ENCODE measurements at regions not wholly inside any gene's neighbourhood (a gene's known extent, or its start where the extent isn't known, plus 50 kb on each side); places are given as distances from the start of the nearest gene placed in this dataset.

DNA sequence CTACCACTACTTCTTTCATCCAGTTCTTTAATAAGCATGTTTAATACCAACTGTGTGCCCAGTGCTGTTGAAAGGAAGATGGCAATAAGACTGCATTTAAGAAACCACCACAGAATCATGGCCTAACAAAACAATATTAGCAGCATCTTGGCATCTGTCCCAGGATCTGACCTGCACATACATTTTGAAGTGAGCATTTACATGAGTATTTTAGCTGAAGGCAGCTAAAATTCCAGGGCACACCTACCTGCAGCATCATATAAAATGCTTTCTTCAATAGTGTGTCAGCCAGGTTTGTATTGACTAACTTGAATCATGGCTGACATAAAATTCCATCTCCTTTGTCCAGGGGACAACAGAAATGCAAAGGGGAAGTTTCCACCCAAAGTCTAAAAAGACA, 65.0 kb upstream of the ARHGAP5 start:
- in situ Hi-C loops (cut with HindIII; ENCODE audit: low pct_ligation_motif_present, low pct_unique_long_range_greater_than_20kb, low sequenced_read_pairs) = no loop called here
- no peak for DNase-seq

DNA sequence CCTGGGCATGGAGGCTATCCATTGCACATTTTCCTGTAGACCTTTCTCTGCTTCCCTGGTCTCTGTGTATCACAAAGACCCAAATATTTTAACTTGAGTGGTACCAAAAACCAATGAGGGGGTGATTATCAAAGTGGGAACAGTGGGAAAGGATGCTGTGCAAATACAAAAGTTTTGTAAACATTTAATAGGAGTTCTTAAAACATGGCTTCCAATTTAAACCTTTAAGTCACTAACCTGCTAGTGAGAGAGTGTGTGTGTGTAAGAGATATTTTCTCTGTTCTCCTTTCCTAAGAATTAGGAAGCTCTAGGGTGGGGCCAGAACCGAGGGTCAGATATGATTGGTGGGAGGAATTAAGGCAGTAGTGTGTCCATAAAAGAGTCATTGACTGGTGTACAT, 64.5 kb upstream of the ARHGAP5 start:
- no peak for DNase-seq
- in situ Hi-C loops (cut with HindIII; ENCODE audit: low pct_ligation_motif_present, low pct_unique_long_range_greater_than_20kb, low sequenced_read_pairs) = no loop called here

DNA sequence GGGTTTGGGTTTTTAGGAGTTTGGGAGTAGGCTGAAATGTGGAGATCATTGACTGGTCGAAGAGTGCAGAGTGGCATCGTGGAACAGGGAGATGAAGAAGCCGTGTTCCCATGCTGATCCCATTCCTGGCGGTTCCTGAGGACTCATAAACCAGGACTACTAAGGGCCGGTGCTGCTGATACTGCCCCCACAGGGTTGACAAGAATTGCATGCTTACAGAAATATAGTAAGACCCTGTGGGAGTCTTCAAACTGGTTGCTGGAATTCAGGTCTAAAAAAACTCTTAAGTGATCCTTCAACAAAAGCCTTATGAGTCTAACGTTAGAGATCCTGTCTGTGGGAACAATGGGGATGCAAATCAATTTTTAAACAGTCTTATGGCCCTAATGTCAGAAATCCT, 64.0 kb upstream of the ARHGAP5 start:
- DNase-seq = peak; percentile 27
- in situ Hi-C loops (cut with HindIII; ENCODE audit: low pct_ligation_motif_present, low pct_unique_long_range_greater_than_20kb, low sequenced_read_pairs) = no loop called here

DNA sequence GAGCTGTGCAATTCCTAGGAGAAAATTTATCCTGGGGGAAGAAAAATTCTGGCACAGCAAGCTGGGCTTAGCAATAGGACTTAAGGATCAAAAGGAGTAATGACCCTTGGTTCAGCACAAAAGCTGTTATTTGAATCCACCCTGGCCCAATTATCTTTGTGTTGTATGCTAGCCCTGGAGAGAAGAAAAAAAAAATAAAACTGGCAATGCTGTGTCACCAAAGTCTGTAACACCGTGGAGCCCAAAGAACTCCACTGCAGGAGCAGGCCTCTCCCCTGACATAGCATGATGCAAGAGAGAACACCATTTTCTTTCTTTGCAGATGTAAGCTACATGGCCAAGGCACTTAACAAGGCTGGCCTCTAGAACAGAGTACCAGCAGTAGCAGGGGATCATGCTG, 63.0 kb upstream of the ARHGAP5 start:
- no peak for DNase-seq
- in situ Hi-C loops (cut with HindIII; ENCODE audit: low pct_ligation_motif_present, low pct_unique_long_range_greater_than_20kb, low sequenced_read_pairs) = no loop called here

DNA sequence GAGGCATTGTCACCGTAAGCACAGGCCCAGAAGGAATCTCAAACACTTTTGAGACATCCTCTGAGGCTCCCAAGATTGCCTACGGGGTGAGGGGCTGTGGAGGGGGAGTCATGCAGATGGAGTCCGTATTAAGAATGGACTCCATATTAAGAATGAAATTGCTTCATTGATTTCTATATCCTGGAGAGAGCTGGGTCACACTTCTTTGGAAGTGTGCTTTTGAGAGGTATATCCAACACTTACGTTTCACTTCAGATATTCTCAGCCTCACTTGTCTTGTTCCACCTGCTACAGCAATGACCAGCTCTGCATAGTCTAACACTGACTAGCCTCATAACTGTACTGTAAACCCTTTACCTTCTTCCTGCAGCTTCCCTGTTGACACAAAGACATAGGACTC, 62.6 kb upstream of the ARHGAP5 start:
- no peak for DNase-seq
- in situ Hi-C loops (cut with HindIII; ENCODE audit: low pct_ligation_motif_present, low pct_unique_long_range_greater_than_20kb, low sequenced_read_pairs) = no loop called here

DNA sequence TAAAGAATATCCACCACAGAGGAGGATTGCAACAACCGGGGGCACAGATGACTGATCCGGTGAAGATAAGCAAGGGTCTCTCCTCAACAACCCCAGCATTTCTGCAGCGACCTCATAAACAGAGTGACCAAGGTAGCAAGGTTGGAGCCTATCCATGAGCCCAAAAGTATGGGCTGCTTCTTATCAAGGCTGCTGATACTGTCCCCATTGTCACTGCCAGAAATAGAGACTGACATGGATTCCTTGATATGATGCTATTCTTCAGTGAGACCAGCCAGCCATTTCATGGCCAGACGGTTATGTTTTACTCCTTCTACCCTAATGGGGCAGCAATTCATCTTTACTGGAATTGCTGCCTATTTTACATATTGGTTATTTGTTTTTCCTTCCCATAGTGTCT, 61.9 kb upstream of the ARHGAP5 start:
- in situ Hi-C loops (cut with HindIII; ENCODE audit: low pct_ligation_motif_present, low pct_unique_long_range_greater_than_20kb, low sequenced_read_pairs) = no loop called here

DNA sequence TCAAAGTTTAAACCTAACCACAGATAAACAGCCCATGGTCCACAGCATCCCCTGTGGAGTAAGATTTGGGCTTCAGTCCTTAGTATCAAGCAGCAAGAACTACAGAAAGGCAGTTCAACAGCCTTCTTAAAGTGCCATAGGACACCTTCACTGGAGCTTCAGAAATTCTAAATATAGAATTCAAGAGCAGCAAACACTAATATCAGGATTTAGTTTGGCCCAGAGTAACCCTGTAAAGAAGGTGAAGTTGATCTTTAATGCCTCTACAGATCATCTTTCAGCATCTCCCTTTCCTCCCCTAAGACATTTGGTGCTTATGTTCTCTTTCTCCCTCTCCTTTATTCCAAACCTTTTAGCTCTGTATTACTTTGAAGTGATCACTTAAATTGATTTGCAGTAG, 59.5 kb upstream of the ARHGAP5 start:
- DNase-seq = no peak
- in situ Hi-C loops (cut with HindIII; ENCODE audit: low pct_ligation_motif_present, low pct_unique_long_range_greater_than_20kb, low sequenced_read_pairs) = no loop called here

More for the DNA sequence above, 61.9 kb upstream of the ARHGAP5 start:
- no peak for DNase-seq

DNA sequence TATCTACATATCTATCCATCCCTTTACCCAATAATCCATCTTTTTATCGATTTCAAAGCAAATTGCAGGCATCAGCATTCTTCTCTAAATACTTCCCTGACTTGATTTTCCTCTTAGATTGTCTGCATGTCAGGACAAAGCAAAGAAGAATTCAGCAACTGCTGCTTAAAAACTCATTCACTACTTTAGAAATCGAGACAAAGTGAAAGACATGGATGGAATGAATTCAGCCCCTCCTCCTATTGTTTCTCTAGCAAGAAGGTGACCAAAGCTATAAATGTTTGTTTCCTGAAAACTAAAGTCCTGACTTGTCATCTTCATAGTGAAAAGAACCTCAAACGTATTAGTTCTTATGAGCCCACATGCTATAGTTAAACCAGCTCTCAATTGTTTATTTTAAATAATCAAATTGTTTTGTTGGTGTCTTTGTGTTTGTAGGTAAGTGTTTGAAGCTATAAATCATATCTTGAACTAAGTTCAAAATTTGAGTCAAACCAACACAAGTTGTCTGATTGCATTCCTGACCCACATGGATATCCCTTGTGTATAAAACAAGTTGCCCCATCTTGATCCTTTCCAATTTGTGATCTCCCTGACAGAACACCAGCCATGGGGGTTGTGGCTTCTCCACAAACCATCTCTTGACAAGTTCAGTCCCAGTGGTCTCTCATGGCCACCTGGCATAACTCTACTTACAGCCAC, 58.6 kb upstream of the ARHGAP5 start:
- in situ Hi-C loops (cut with HindIII; ENCODE audit: low pct_ligation_motif_present, low pct_unique_long_range_greater_than_20kb, low sequenced_read_pairs) = no loop called here
- DNase-seq = no peak

DNA sequence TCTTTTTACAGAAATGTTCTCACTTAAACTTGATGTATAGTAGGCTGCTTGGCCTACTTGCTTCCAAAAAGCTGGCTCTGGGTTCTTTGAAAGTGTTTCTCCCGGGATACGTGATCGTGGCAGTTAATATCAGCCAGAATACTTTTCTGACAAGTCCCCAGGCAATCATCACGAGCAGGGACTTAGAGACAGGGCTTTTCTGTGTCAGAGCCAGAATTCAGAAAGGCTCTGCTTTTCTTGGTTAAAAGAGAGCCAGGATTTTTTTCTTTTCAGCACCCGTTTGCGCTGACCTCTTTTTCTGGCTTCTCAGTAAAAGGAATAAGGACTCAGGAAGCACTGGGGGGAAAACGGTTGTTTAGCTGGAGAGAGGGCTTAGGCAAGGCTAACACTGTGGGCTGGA, 57.8 kb upstream of the ARHGAP5 start:
- DNase-seq = no peak
- in situ Hi-C loops (cut with HindIII; ENCODE audit: low pct_ligation_motif_present, low pct_unique_long_range_greater_than_20kb, low sequenced_read_pairs) = no loop called here

DNA sequence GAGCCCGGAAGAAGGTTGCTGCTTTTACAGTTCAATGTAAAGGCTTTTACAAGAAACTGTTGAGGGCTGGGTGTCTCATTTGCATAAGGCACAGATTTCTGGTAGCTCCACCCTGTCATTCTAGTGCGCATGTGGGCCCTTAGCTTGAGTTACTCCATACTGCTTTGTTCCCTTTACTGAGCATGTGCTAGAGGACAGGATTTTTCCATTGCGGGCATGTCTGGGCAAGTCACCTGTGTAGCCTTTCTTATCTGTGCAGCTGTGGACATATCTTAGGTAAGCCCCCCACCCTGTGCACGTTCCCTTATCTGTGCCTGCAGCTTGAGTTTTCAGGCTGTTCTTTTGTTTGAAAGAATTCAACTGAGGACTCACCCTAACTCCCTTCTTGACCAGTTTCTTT, 56.2 kb upstream of the ARHGAP5 start:
- no peak for DNase-seq
- in situ Hi-C loops (cut with HindIII; ENCODE audit: low pct_ligation_motif_present, low pct_unique_long_range_greater_than_20kb, low sequenced_read_pairs) = no loop called here

DNA sequence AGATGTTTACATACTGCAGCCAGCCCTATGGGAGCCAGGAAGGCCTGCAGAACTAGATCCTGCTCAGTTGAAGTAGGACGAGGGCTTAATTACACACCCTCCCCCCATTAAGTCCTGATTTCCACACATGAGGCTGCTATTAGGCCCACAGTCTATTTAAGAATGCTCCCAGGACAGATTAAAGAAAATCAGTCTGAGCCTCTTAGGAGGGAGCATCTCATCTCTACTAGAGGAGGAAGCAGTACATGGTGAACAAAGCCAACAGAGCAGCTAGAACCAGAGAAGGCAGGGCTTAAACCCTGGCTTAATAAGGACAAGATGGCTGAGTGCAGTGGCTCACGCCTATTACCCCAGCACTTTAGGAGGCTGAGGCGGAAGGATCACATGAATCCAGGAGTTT, 55.8 kb upstream of the ARHGAP5 start:
- DNase-seq = no peak
- in situ Hi-C loops (cut with HindIII; ENCODE audit: low pct_ligation_motif_present, low pct_unique_long_range_greater_than_20kb, low sequenced_read_pairs) = no loop called here

DNA sequence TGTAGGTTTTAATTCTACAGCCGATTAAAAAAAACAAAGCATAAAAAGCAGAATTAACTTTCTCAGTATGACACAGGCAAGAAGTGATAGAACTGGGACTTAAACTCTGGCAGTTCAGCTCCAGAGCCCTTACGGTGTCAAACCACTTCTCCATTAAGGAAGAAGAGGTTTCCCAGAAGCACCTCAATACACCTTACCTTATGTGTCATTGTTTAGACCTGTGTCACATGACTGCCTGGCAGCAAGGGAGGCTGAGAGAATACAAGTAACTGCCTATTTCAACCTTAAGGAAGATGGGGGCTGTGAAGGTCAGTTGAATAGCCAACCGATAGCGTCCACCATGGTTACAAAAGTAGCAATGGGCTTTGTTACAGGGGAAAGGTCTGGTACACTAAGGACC, 54.6 kb upstream of the ARHGAP5 start:
- no peak for DNase-seq
- in situ Hi-C loops (cut with HindIII; ENCODE audit: low pct_ligation_motif_present, low pct_unique_long_range_greater_than_20kb, low sequenced_read_pairs) = no loop called here

DNA sequence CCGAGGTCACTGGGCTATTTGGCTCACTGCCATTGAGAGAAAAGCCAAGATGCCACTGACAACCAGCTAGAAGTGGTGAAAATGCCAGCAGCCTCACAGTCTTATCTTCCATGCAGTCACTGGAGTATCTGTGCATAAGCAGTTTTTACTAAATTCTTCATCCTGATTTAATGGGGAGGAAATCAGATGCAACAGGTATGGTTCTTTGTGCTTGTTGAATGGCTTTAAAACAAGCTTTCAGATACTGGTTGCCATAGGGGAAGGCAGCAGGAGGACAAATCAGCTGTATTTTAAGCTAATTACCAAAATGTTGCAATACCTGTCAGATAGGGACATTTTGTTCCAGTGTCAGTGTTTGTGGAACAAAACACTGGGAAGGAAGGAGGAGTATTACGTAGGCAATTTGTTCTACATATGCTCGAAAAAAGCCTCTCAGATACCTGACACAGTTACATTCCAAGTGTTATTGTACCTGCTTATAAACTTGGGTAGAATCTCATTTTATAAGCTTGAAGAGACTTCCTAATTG, 54.1 kb upstream of the ARHGAP5 start:
- in situ Hi-C loops (cut with HindIII; ENCODE audit: low pct_ligation_motif_present, low pct_unique_long_range_greater_than_20kb, low sequenced_read_pairs) = no loop called here

DNA sequence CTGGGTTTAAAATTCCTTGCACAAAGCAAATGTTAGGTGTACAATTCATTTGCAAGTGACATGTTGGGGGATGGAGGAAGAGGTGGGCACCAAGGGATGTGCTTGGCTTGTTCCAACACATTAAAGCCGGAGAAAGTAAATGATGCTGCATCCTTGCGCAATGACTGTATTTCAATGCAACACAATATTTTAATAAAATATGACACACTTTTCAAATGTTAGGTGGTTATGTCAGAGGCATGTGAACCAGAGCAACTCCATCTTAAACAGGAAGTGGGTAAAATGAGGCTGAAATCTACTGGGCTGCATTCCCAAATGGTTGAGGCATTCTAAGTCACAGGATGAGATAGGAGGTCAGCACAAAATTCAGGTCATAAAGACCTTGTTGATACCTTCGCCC, 53.6 kb upstream of the ARHGAP5 start:
- no peak for DNase-seq
- in situ Hi-C loops (cut with HindIII; ENCODE audit: low pct_ligation_motif_present, low pct_unique_long_range_greater_than_20kb, low sequenced_read_pairs) = no loop called here

More for the DNA sequence above, 54.1 kb upstream of the ARHGAP5 start:
- no peak for DNase-seq

DNA sequence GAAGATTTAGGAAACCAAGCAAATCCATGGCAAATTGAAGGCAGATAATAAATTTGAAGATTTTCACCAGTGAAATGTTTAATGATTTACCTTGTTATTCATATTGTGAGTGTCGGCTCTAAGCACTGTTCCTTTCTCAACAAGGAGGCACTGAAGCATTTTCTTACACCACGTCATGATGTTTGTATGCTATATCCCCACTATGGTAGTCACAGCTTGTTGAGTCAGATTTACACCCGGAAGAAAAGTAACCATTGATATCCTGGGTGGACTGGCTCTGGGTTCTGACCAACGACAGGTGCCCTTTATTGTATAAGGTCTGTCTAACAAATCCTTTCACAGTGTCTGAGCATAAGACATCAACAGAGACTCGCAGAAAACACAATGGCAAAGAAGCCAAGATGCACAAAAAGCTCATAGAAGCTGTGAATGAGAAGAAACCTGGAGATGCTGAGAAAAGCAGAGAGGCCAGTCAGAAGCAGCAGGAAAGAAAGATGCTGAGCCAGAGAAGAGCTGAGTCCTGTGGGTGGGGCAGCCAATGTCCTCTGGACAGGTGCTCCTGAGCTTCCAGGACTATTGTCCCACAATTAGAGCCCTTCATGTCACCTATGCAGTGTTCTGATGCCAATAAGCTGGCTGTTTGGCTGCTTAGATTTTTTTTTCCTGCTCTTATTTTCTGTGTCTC, 49.7 kb upstream of the ARHGAP5 start:
- in situ Hi-C loops (cut with HindIII; ENCODE audit: low pct_ligation_motif_present, low pct_unique_long_range_greater_than_20kb, low sequenced_read_pairs) = no loop called here

More for the DNA sequence above, 49.7 kb upstream of the ARHGAP5 start:
- peak; percentile 86 for DNase-seq
